HG03025 (cell line): ENCODE measurements at regions not wholly inside any gene's neighbourhood (a gene's known extent, or its start where the extent isn't known, plus 50 kb on each side); places are given as distances from the start of the nearest gene placed in this dataset.
"Not testable (repeated sequence)": the region's sequence is repeated elsewhere in the genome, so short reads cannot be mapped to it uniquely, and the experiment has no call there.

ENCODE experiments used
- ATAC-seq: cut with Tn5 transposase; IDR thresholded peaks from one replicate; pipeline ENCODE4 v1.9.1; 2021; ENCODE audit warnings: mild to moderate bottlenecking, moderate library complexity; ENCODE audit not compliant: unreplicated experiment, low FRiP score

- ATAC-seq: no peak
Observed at GRCh38 chr3:110940055-110940454, 131.6 kb upstream of the NECTIN3 start.

- ATAC-seq: no peak
Observed at GRCh38 chr3:110944782-110945181, 126.8 kb upstream of the NECTIN3 start.

GRCh38 chr3:110946810-110947209, 124.8 kb upstream of the NECTIN3 start:
- no peak for ATAC-seq

GRCh38 chr3:110949194-110949593, 122.4 kb upstream of the NECTIN3 start:
- not testable (repeated sequence) for ATAC-seq

GRCh38 chr3:110955301-110955880, 116.2 kb upstream of the NECTIN3 start:
- no peak for ATAC-seq

GRCh38 chr3:110956081-110956480, 115.5 kb upstream of the NECTIN3 start:
- ATAC-seq: no peak

GRCh38 chr3:110957247-110958025, 114.2 kb upstream of the NECTIN3 start:
- no peak for ATAC-seq

- ATAC-seq: no peak
Observed at GRCh38 chr3:110958313-110959147, 113.1 kb upstream of the NECTIN3 start.

- ATAC-seq: no peak
Observed at GRCh38 chr3:110965976-110966375, 105.6 kb upstream of the NECTIN3 start.

GRCh38 chr3:110966966-110967663, 104.5 kb upstream of the NECTIN3 start:
- no peak for ATAC-seq

- ATAC-seq: no peak
Observed at GRCh38 chr3:110968076-110968475, 103.5 kb upstream of the NECTIN3 start.

GRCh38 chr3:110969229-110970211, 102.1 kb upstream of the NECTIN3 start:
- ATAC-seq: no peak

GRCh38 chr3:110971010-110971601, 100.5 kb upstream of the NECTIN3 start:
- no peak for ATAC-seq

GRCh38 chr3:110973263-110973895, 98.2 kb upstream of the NECTIN3 start:
- ATAC-seq: no peak

- ATAC-seq: no peak
Observed at GRCh38 chr3:110974902-110975301, 96.7 kb upstream of the NECTIN3 start.

GRCh38 chr3:110984456-110985250, 87.0 kb upstream of the NECTIN3 start:
- ATAC-seq: no peak

GRCh38 chr3:110989446-110989845, 82.2 kb upstream of the NECTIN3 start:
- ATAC-seq: no peak
